ENCODE measurements at regions not wholly inside any gene's neighbourhood (a gene's known extent, or its start where the extent isn't known, plus 50 kb on each side); places are given as distances from the start of the nearest gene placed in this dataset.

DNA sequence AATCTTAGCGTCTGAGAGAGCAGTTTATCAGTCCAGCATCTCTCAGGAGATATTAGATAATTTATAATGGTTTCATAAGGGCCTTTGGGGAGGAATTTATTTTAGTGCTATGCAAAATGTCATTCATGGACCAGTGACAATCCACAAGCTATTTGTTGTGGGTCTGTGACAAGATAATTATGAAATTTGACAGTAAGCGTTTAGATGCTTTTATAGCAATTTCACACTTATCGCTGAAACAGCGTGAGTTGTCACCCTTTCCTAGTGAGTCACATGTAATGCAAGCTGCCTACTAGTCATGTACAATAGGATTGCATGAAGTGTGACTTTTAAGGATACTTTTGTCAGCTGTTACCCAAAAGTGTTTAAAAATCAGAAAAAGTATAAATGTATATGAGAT is 315.6 kb upstream of the THBS1 start:
- H3K4me1 Mint-ChIP-seq (ENCODE audit: low read depth in 2 of 2): peaks cover 1 to 7% of the 10 kb centered on the region in 2 donors
- H3K27ac Mint-ChIP-seq: no peak overlapping the region
- H3K36me3 Mint-ChIP-seq (ENCODE audit: insufficient read depth): no peaks in the 10 kb centered on the region

DNA sequence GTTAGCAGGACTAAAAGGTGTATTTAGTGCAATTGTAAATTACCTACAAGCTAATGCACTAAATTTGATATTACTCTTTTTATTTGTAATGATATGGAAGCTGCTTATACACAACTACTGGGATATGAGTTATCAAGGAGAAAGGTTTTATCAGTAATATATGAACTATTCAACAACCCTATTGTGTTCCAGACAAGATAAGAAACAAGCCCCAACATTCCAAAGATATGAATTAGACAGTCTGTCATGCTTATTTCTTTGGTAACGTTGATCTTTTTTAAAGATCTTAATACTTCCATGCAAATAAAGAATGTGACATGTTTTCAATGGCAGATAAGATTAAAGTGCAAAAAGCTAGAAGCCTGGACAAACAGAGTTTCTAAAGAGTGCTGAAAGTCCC is 314.0 kb upstream of the THBS1 start:
- no peak for DNase-seq
- Mint-ChIP-seq H3K4me3 (no peak overlapping the region), H3K4me1 (ENCODE audit: low read depth in 2 of 2) (peaks cover 1 to 7% of the 10 kb centered on the region in 2 donors), H3K27me3 (peaks cover 12 to 26% of the 10 kb centered on the region in 2 donors), H3K27ac (no peak overlapping the region), H3K9me3 (no peaks in the 10 kb centered on the region), H3K36me3 (ENCODE audit: insufficient read depth) (no peaks in the 10 kb centered on the region)
- no peak for ATAC-seq (replicated peaks)

More for the DNA sequence above, 315.6 kb upstream of the THBS1 start:
- Mint-ChIP-seq H3K9me3 (no peaks in the 10 kb centered on the region), H3K27me3 (peaks cover 9 to 22% of the 10 kb centered on the region in 2 donors), H3K4me3 (no peak overlapping the region)
- DNase-seq (no peak), ATAC-seq (replicated peaks) (no peak)

DNA sequence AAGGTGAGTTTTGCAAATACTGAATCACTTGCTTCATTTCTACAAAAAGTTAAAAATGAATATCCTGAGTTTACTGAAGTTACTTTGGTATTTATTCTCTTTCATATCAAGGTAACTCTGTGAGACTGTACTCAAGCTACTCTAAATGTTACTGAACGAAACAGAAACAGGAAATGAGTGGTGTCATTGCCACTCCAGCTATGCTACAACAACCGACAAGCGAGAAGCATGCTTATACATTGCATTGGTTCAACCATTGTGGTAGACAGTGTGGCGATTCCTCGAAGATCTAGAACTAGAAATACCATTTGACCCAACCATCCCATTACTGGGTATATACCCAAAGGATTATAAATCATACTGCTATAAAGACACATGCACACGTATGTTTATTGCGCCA is 313.2 kb upstream of the THBS1 start:
- ATAC-seq (replicated peaks) (no peak), DNase-seq (no peak)
- Mint-ChIP-seq H3K4me3 (no peak overlapping the region), H3K27ac (no peak overlapping the region), H3K9me3 (no peaks in the 10 kb centered on the region), H3K4me1 (ENCODE audit: low read depth in 2 of 2) (peaks cover 1 to 4% of the 10 kb centered on the region in 2 donors), H3K27me3 (peaks cover 11 to 30% of the 10 kb centered on the region in 2 donors), H3K36me3 (ENCODE audit: insufficient read depth) (no peaks in the 10 kb centered on the region)

- Mint-ChIP-seq H3K36me3 (ENCODE audit: insufficient read depth) (no peaks in the 10 kb centered on the region), H3K27ac (no peak overlapping the region), H3K27me3 (peaks cover 11 to 41% of the 10 kb centered on the region in 2 donors), H3K4me3 (no peak overlapping the region), H3K9me3 (no peaks in the 10 kb centered on the region), H3K4me1 (ENCODE audit: low read depth in 2 of 2) (no peaks in the 10 kb centered on the region)
- DNase-seq (no peak), ATAC-seq (replicated peaks) (no peak)
These were observed 311.5 kb upstream of the THBS1 start for GRCh38 chr15:39269352-39269751.

GRCh38 chr15:39269821-39270220 is 311.1 kb upstream of the THBS1 start:
- no peaks in the 10 kb centered on the region for H3K4me1 Mint-ChIP-seq (ENCODE audit: low read depth in 2 of 2)
- H3K36me3 Mint-ChIP-seq (ENCODE audit: insufficient read depth): no peaks in the 10 kb centered on the region
- no peaks in the 10 kb centered on the region for H3K9me3 Mint-ChIP-seq
- H3K4me3 Mint-ChIP-seq: no peak overlapping the region
- H3K27me3 Mint-ChIP-seq: peaks cover 15 to 44% of the 10 kb centered on the region in 2 donors
- H3K27ac Mint-ChIP-seq: no peak overlapping the region
- ATAC-seq (replicated peaks) (no peak), DNase-seq (no peak)

DNA sequence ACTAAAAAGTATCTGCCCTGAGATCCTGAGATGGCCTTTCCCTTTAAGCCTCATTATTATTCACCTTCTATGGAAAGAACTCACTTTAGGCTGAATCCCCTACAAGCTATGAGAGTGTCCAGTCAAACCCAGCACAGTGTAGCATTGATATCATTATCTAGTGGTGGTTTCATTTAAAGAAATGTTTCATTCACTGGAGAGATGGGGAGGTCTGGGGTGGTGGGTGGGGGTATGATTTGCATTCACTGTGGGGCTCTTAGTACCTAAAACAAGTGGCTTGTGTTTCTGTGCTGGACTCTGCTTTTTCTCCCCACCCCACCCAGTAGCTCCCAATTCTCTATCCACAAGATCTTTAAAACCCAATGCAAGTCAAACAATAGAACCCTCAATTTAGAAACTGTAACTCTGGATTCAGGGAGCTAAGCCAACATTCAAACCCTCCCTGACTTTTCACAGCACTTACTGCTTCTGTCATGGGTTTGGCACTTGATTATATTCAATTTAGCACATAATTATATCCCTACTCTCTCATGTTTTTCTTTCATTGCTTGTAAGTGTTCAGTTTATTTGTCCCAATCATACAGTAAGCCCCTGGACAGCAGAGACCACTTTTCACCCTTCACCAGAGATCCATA is 310.5 kb upstream of the THBS1 start:
- Mint-ChIP-seq H3K9me3 (no peaks in the 10 kb centered on the region), H3K4me3 (no peak overlapping the region), H3K27me3 (peaks cover 16 to 44% of the 10 kb centered on the region in 2 donors), H3K4me1 (ENCODE audit: low read depth in 2 of 2) (no peaks in the 10 kb centered on the region), H3K27ac (no peak overlapping the region), H3K36me3 (ENCODE audit: insufficient read depth) (no peaks in the 10 kb centered on the region)
- no peak for DNase-seq
- ATAC-seq (replicated peaks): no peak

DNA sequence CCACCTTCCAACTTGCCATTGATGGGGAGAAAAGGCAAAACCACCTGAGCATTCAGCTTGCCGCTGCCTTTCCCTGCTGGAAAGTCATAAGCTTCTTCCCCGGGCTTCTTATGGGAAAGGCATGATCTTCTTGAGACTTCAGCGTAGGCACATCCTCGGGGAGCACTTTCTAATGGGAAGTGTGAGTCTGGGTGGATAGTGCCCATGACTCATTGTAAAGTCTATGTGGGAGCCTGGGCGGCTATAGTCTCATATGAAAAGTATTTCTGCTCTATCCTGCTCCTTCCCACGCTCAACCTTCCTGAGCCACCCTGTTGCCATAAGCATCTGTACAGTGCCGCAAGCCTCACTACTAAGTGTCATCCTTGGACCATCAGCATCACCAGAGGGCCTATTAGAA is 309.9 kb upstream of the THBS1 start:
- H3K27ac Mint-ChIP-seq: no peak overlapping the region
- H3K4me3 Mint-ChIP-seq: no peak overlapping the region
- H3K4me1 Mint-ChIP-seq (ENCODE audit: low read depth in 2 of 2): no peaks in the 10 kb centered on the region
- ATAC-seq (replicated peaks): no peak
- peaks cover 16 to 44% of the 10 kb centered on the region in 2 donors for H3K27me3 Mint-ChIP-seq
- DNase-seq: no peak
- H3K9me3 Mint-ChIP-seq: no peaks in the 10 kb centered on the region
- H3K36me3 Mint-ChIP-seq (ENCODE audit: insufficient read depth): no peaks in the 10 kb centered on the region

DNA sequence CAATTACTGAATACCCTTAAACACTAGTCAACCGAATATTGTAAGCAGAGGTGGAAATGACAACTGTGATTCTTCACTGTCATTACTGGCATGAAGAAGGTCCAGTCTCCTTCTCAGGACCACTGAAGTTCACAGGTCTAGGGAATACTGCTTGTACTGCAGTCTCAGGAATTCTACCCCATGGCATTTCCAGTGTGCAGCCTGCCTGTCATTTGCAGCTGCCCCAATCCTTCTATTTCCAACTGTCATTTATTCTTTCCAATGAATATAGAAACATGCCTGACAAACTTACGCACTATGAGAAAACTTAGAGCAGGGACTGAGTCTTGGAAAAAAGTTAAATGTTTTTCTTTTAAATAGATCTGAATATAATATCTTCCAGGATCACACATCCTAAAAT is 308.0 kb upstream of the THBS1 start:
- no peak overlapping the region for H3K27ac Mint-ChIP-seq
- DNase-seq: no peak
- peaks cover 16 to 54% of the 10 kb centered on the region in 2 donors for H3K27me3 Mint-ChIP-seq
- no peaks in the 10 kb centered on the region for H3K4me1 Mint-ChIP-seq (ENCODE audit: low read depth in 2 of 2)
- no peaks in the 10 kb centered on the region for H3K9me3 Mint-ChIP-seq
- H3K36me3 Mint-ChIP-seq (ENCODE audit: insufficient read depth): no peaks in the 10 kb centered on the region
- H3K4me3 Mint-ChIP-seq: no peak overlapping the region
- ATAC-seq (replicated peaks): no peak

DNA sequence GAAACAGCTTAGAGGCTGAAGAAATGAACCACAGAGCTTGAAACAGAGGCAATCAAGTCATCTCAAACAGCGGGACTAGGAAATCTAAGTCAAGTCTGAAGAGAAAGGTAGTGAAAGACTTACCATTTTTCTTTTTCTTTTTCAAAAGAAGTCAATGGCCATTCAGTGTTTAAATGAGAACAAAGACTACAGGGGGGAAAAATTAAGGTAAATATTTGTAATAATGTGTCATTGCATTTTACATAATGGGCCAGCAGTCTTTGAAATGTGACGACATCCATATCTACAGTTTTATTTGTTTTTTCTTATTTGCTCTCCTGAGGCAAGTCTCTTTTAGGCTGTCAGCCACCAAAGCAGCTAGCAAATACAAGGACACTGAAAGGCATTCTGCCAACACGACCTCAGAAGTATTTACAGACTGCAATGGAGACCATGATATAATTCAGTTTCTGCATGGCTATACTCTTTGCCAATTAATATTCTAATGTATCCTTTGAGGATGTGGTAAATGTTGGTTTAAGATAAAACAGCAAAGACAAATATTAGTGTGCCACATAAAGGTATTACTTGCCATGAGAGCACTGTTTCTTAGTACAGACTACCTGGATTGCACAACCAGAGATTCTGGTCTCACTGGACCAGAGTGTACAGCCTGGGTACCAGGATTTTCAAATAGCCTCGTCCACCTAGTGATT is 307.0 kb upstream of the THBS1 start:
- DNase-seq: no peak

GRCh38 chr15:39275066-39275465 is 305.8 kb upstream of the THBS1 start:
- DNase-seq: no peak
- no peak overlapping the region for H3K27ac Mint-ChIP-seq
- H3K36me3 Mint-ChIP-seq (ENCODE audit: insufficient read depth): no peaks in the 10 kb centered on the region
- no peaks in the 10 kb centered on the region for H3K9me3 Mint-ChIP-seq
- H3K4me1 Mint-ChIP-seq (ENCODE audit: low read depth in 2 of 2): no peaks in the 10 kb centered on the region
- no peak for ATAC-seq (replicated peaks)
- no peak overlapping the region for H3K4me3 Mint-ChIP-seq
- peaks cover 12 to 49% of the 10 kb centered on the region in 2 donors for H3K27me3 Mint-ChIP-seq

More for the DNA sequence above, 307.0 kb upstream of the THBS1 start:
- H3K27me3 Mint-ChIP-seq: peaks cover 16 to 54% of the 10 kb centered on the region in 2 donors
- H3K4me3 Mint-ChIP-seq: no peak overlapping the region
- no peak for ATAC-seq (replicated peaks)
- no peaks in the 10 kb centered on the region for H3K36me3 Mint-ChIP-seq (ENCODE audit: insufficient read depth)
- H3K4me1 Mint-ChIP-seq (ENCODE audit: low read depth in 2 of 2): no peaks in the 10 kb centered on the region
- no peaks in the 10 kb centered on the region for H3K9me3 Mint-ChIP-seq
- H3K27ac Mint-ChIP-seq: no peak overlapping the region

DNA sequence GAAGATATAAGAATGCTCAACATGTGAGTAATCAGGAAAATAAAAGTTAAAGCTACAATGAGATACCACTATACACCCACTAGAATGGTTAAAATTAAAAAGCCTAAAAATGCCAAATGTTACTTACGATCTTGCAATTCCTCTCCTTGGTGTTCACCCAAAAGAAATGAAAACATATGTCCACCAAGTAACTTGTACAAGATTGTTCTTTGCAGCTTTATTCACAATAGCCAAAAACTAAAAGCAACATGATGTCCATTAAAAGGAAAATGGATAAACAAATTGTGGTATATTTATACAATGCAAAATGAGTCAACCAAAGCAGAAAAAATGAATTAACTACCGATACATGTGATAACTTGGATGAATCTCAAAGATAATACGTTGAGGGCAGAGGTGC is 301.6 kb upstream of the THBS1 start:
- H3K4me1 Mint-ChIP-seq (ENCODE audit: low read depth in 2 of 2): no peaks in the 10 kb centered on the region
- ATAC-seq (replicated peaks): no peak
- H3K27ac Mint-ChIP-seq: no peak overlapping the region

DNA sequence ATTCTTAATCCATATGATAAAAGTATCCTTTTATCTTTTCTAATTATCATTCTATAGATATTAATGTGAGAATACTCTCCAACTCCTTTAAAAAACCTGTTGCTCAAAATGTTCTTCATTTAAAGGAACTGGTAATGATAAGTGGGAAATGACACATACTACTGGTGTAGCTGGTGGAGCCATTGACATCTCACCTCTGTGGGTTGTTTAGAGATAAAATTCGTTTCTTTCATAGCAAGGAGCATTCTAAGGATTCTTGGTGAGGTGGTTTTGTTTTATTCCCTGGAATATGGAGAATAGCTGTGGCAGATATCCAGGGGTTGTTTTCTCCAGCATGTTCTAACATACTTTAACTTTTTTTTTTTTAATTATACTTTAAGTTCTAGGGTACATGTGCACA is 299.8 kb upstream of the THBS1 start:
- Mint-ChIP-seq H3K27ac (no peak overlapping the region), H3K4me1 (ENCODE audit: low read depth in 2 of 2) (no peaks in the 10 kb centered on the region), H3K9me3 (no peaks in the 10 kb centered on the region), H3K27me3 (peaks cover 27 to 46% of the 10 kb centered on the region in 2 donors), H3K4me3 (no peak overlapping the region), H3K36me3 (ENCODE audit: insufficient read depth) (no peaks in the 10 kb centered on the region)
- DNase-seq: no peak
- no peak for ATAC-seq (replicated peaks)

More for the DNA sequence above, 301.6 kb upstream of the THBS1 start:
- Mint-ChIP-seq H3K36me3 (ENCODE audit: insufficient read depth) (no peaks in the 10 kb centered on the region), H3K27me3 (peaks cover 19 to 33% of the 10 kb centered on the region in 2 donors), H3K4me3 (no peak overlapping the region), H3K9me3 (no peaks in the 10 kb centered on the region)
- DNase-seq: no peak

DNA sequence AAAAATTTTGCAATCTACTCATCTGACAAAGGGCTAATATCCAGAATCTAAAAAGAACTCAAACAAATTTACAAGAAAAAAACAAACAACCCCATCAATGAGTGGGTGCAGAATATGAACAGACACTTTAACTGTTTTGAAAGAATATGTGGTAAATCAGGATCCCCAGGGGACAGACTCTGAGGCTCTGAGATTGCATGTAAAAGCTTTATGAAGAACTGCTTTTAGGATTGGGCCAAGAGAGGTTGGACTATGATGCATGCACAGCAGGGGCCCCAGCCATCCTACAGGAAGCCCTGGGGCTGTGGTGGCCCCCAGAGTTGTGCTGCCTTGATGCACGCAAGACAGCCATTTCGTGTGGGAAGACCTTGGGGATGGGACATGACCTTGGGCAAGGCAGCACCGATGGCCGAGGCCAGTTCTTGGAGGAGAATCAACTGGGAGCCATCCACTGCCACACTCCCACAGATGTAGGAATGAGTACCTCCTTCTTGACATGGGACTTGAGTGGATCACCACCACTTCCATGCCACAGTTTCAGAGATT is 298.1 kb upstream of the THBS1 start:
- H3K4me3 Mint-ChIP-seq: no peak overlapping the region
- no peak overlapping the region for H3K27ac Mint-ChIP-seq
- DNase-seq (no peak), ATAC-seq (replicated peaks) (no peak)
- H3K27me3 Mint-ChIP-seq: peaks cover 41 to 54% of the 10 kb centered on the region in 2 donors
- H3K4me1 Mint-ChIP-seq (ENCODE audit: low read depth in 2 of 2): no peaks in the 10 kb centered on the region
- H3K9me3 Mint-ChIP-seq: no peaks in the 10 kb centered on the region
- H3K36me3 Mint-ChIP-seq (ENCODE audit: insufficient read depth): no peaks in the 10 kb centered on the region

DNA sequence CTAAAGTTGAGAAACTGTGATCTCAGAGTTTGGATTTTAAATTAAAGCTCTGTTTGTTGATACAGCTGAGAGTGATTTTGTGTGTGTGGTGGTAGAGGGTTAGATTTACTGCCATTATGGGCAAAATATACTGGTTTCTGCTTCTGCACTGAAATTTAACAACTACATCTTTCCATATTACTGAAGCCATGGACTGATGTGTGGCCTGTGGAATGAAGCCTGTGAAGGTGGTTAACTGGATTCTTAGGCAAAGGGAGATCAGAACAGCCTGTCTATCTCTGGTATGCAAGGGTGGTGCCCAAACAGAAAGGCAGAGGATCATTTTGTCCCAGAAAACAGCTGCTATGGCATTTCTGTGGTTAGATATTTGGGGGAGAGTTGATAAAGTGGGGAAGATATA is 297.3 kb upstream of the THBS1 start:
- Mint-ChIP-seq H3K27me3 (peaks cover 45 to 61% of the 10 kb centered on the region in 2 donors), H3K4me1 (ENCODE audit: low read depth in 2 of 2) (no peaks in the 10 kb centered on the region), H3K36me3 (ENCODE audit: insufficient read depth) (no peaks in the 10 kb centered on the region), H3K4me3 (no peak overlapping the region), H3K27ac (no peak overlapping the region), H3K9me3 (no peaks in the 10 kb centered on the region)
- DNase-seq: no peak
- ATAC-seq (replicated peaks): no peak
